Effector memory CD8-positive, alpha-beta T cell (primary cell): ENCODE measurements at regions not wholly inside any gene's neighbourhood (a gene's known extent, or its start where the extent isn't known, plus 50 kb on each side); places are given as distances from the start of the nearest gene placed in this dataset.

Source experiments
- ATAC-seq: fragments of 150-1000 bp; cut with Tn5 transposase; replicated peaks from 2 replicates; pipeline ENCODE4 v1.10.0; 2021; ENCODE audit warnings: mild to moderate bottlenecking, moderate library complexity
- DNase-seq, 3 experiments: peaks; one replicate each; pipeline ENCODE4 v3.0.0; 2021
- H3K27ac Mint-ChIP-seq, 2 donors: one replicate each; pipeline ENCODE4 v1.8.0; 2022; ENCODE audit warnings: mild to moderate bottlenecking in 2 of 2, mixed read lengths in 2 of 2, moderate library complexity in 2 of 2
- H3K27me3 Mint-ChIP-seq, 2 donors: one replicate each; pipeline ENCODE4 v1.8.0; 2022; ENCODE audit warnings: mixed read lengths in 2 of 2
- H3K36me3 Mint-ChIP-seq: one replicate; pipeline ENCODE4 v1.8.0; 2022; ENCODE audit warnings: mild to moderate bottlenecking, moderate library complexity, mixed read lengths; ENCODE audit not compliant: insufficient read depth
- H3K4me1 Mint-ChIP-seq, 2 donors: one replicate each; pipeline ENCODE4 v1.8.0; 2022; ENCODE audit warnings: low read depth in 2 of 2, mixed read lengths in 2 of 2
- H3K4me3 Mint-ChIP-seq, 2 donors: one replicate each; pipeline ENCODE4 v1.8.0; 2022; ENCODE audit warnings: mild to moderate bottlenecking in 2 of 2, mixed read lengths in 2 of 2, moderate library complexity in 2 of 2
- H3K9me3 Mint-ChIP-seq, 2 donors: one replicate each; pipeline ENCODE4 v1.8.0; 2022; ENCODE audit warnings: mixed read lengths in 2 of 2

DNA sequence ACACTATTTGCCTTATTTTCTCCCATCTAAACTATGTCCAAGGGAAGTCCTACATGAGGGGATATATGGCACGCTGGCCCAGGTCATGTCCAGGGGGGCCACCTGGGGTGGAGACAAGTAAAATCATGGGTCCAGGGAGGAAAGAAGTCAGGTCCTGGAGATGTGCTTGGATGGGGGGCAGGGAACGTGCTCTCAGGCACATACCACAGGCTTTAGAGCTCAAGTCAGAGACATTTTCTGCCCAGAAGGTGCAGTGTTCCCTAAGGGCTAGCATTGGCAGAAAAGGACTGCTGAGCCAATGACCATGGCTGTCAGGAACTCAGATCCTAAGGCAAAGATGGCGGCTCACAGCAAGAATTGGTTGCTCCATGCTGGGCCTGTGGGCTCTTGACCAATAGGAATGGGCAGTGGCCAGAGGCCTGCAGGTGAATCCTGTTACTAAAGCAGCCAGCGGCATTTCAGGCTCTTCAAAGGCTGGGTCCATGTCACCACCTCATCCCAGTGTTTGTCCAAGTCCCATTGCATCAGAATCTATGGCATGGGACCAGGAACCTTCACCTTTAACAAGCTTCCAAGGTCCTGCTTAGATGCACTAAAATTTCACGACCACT, 175.0 kb downstream of the RPLP1 start:
- Mint-ChIP-seq H3K9me3 (no peaks in the 10 kb centered on the region), H3K27me3 (peaks cover 26 to 85% of the 10 kb centered on the region in 2 donors), H3K36me3 (no peaks in the 10 kb centered on the region), H3K4me1 (peaks cover 18 to 23% of the 10 kb centered on the region in 2 donors), H3K27ac (no peak overlapping the region), H3K4me3 (no peak overlapping the region)
- no peak for ATAC-seq
- DNase-seq: no peak

DNA sequence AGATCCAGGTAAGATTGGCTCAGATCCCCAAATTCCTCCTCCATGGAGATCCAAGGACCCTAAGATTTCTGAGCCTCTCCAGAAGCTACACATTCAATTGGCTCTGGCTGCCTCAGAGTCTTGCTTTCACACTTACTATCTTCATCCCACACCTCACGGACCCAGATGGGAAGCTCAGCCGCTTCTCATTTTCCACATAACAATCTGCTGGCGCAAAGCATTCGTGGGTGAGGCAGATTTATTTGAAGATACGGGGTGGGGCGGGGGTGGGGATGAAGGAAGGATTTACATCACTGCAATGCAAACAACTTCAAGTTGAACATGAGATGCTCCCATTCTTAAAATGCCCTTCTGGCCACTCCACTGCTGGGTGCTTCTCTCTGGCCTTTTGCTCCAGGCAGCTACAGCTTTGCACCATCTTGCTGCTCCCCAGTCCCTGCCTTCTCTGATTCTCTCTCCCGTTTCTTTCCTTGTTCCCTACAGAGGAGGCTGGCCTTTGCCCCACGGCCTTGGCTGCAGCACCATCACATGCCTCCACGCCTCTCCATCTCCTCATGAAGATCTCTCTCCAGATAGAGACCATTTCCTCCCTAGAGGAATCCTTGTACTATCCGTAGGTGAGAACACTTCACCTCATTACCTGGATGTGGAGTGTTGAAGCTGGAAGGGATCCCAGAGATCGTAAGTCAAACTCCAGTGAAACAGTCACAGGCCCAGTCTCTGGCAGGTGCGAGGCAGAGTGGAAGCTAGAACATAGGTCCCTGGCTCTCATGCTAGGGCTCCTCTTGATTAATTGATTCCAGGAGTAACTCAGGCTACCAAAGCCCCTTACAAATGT, 175.9 kb downstream of the RPLP1 start:
- H3K36me3 Mint-ChIP-seq: no peaks in the 10 kb centered on the region
- no peak for ATAC-seq
- H3K4me3 Mint-ChIP-seq: no peak overlapping the region
- peaks cover 16 to 19% of the 10 kb centered on the region in 2 donors for H3K4me1 Mint-ChIP-seq
- no peak overlapping the region for H3K27ac Mint-ChIP-seq
- no peaks in the 10 kb centered on the region for H3K9me3 Mint-ChIP-seq
- DNase-seq: no peak
- H3K27me3 Mint-ChIP-seq: peaks cover 26 to 83% of the 10 kb centered on the region in 2 donors

DNA sequence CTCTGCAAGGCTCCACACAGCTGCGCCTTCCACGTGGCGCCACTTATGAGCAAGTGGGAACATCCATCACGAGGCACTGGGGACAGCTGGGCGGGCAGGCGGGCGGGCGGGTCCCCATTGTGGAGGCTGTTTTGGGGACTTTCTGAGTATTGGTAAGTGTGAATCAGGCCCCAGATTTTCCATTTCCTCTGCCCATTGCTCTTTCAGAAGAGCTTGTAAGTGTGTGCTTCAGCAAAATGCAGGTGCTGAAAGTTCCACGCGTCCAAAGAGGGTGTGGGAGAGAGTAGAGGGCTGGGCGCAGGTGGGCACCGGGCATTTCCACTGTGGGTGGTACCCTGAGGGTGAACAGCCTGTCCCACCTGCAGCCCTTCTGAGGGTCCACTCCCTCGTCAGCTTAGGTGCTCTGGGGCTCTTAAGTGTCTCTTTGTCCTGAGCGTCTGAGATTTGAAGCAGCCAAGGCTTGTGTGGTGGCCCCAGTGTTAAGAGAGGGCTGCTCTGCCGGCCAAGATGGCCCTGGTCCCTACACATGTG, 177.1 kb downstream of the RPLP1 start:
- Mint-ChIP-seq H3K9me3 (no peaks in the 10 kb centered on the region), H3K36me3 (no peaks in the 10 kb centered on the region), H3K4me1 (peaks cover 6 to 10% of the 10 kb centered on the region in 2 donors), H3K27ac (no peak overlapping the region), H3K27me3 (peaks cover 21 to 71% of the 10 kb centered on the region in 2 donors), H3K4me3 (no peak overlapping the region)
- DNase-seq (no peak), ATAC-seq (no peak)

DNA sequence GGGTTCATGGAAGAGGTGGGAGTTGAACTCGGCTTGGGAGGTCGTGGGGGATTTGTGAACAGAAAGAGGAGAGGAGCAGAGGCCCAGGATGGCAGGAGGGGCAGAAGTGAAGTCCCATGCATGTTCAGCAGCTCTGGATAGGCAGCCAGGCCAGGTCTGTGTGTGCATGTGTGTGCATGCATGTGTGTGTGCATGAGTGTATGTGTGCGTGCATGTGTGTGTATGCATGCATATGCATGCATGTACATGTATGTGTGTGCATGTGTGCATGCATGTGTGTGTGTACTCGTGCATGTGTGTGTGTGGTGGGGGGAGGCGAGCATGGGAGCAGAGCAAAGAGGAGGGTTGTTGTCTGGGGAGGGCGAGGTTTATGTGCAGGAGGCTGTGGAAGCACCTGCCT, 178.4 kb downstream of the RPLP1 start:
- no peak for ATAC-seq
- Mint-ChIP-seq H3K27me3 (peaks cover 19 to 58% of the 10 kb centered on the region in 2 donors), H3K27ac (no peak overlapping the region)

DNA sequence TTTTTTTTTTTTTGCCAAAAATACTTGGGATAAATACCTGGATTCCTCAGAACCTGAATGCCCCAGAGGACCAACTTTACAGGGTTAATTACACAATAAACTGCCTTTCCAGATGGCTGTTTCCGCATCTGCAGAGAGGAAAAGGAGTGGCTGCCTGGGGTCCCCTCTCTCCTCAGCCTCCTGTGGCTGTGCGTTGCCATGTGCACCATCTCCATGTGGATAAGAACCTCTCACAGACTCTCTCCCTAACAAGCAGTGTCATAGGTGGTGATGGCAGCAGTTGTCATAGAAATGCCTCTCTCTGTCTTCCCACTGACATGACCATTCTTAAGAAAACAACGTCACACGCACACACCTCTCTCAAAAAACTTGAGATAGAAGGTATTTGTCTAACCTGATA, 179.4 kb downstream of the RPLP1 start:
- Mint-ChIP-seq H3K4me3 (no peak overlapping the region), H3K4me1 (peaks cover 4% of the 10 kb centered on the region in 2 donors), H3K9me3 (no peaks in the 10 kb centered on the region), H3K27me3 (peaks cover 19 to 49% of the 10 kb centered on the region in 2 donors), H3K36me3 (no peaks in the 10 kb centered on the region), H3K27ac (no peak overlapping the region)
- DNase-seq (no peak), ATAC-seq (no peak)

More for the DNA sequence above, 178.4 kb downstream of the RPLP1 start:
- no peak for DNase-seq
- Mint-ChIP-seq H3K9me3 (no peaks in the 10 kb centered on the region), H3K36me3 (no peaks in the 10 kb centered on the region), H3K4me3 (no peak overlapping the region), H3K4me1 (peaks cover 4 to 5% of the 10 kb centered on the region in 2 donors)

DNA sequence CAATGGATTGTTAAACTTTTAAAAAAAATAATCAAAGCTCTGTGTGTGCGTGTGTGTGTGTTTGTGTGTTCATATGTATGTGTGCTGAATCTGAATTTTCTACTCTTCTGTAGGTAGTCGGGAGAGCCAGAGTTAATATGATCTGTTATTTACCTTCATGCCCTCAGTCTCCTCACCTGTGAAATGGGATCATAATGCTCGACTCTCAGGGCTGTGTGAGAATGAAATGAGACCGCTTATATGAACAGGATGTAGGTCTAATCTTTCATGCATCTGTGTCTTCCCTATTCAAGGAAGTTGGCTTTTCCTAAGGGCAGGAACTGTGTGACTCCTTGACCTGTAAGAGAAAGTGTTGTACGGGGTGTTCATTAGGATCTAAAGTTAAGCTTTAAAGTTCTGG, 182.2 kb downstream of the RPLP1 start:
- Mint-ChIP-seq H3K4me1 (peaks cover 2 to 16% of the 10 kb centered on the region in 2 donors), H3K27me3 (peaks cover 19 to 33% of the 10 kb centered on the region in 2 donors), H3K27ac (no peak overlapping the region), H3K9me3 (no peaks in the 10 kb centered on the region), H3K4me3 (no peak overlapping the region), H3K36me3 (no peaks in the 10 kb centered on the region)
- DNase-seq (no peak), ATAC-seq (no peak)

DNA sequence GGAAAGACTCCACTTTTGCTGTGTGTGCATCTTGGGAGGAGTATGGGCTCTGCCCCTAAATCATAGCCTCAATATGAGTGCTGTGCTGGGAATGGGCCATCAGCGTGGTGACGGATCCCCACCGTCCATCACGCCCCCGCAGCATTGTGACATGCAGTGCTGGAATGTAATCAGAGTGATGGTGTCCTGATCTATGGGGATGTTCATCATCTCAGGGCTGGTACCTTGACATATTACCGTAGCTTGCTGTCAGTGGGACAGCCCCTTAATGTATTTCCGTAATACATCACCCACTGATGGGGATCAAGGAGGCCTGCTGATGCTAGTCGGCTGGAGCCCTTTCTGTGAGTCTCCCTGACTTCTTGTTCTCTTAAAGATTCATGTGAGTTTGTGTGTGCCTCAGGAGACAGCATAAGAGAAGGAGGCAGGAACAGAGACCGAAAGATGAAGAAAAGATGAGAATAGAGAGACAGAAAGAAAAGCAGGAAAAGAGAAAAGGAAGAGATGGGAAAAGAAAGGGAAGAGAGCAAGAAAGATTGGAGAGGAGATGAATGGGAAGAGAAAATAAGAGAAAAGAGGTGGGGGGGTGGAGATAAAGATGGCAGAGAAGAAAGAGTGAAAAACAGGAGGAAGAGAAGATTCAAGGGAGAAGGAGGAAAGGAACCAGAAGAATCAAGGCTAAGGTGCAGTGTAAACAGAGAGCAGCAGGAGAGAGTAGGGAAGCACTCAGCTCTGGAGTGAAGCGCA, 183.7 kb downstream of the RPLP1 start:
- H3K4me3 Mint-ChIP-seq: no peak overlapping the region
- no peaks in the 10 kb centered on the region for H3K9me3 Mint-ChIP-seq
- H3K27ac Mint-ChIP-seq: no peak overlapping the region
- peaks cover 0 to 16% of the 10 kb centered on the region in 2 donors for H3K4me1 Mint-ChIP-seq
- H3K27me3 Mint-ChIP-seq: peaks cover 9 to 18% of the 10 kb centered on the region in 2 donors
- no peaks in the 10 kb centered on the region for H3K36me3 Mint-ChIP-seq
- ATAC-seq: no peak
- no peak for DNase-seq

DNA sequence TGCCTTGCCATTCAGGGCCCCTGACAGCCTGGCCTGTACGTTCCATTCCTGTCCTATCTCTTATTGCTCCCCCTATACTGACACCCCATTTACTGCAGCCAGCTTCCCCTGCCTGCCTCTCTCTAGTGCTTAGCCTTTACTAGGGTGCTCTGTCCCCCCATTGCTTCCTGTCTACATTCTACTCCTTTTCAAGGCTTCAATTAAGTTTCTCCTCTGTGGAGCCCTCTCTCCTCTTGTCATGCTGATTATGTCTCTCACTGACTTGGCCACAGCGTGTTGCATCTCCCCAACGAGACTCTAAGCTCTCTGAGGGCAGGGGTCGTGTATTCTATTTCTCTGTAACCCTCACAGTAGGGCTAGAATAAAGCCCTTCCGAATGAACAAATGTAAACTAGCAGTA, 185.2 kb downstream of the RPLP1 start:
- no peaks in the 10 kb centered on the region for H3K9me3 Mint-ChIP-seq
- H3K36me3 Mint-ChIP-seq: no peaks in the 10 kb centered on the region
- peaks cover 0 to 12% of the 10 kb centered on the region in 2 donors for H3K4me1 Mint-ChIP-seq
- no peak overlapping the region for H3K4me3 Mint-ChIP-seq
- DNase-seq (no peak), ATAC-seq (no peak)
- H3K27me3 Mint-ChIP-seq: peaks cover 0 to 5% of the 10 kb centered on the region in 2 donors
- no peak overlapping the region for H3K27ac Mint-ChIP-seq

DNA sequence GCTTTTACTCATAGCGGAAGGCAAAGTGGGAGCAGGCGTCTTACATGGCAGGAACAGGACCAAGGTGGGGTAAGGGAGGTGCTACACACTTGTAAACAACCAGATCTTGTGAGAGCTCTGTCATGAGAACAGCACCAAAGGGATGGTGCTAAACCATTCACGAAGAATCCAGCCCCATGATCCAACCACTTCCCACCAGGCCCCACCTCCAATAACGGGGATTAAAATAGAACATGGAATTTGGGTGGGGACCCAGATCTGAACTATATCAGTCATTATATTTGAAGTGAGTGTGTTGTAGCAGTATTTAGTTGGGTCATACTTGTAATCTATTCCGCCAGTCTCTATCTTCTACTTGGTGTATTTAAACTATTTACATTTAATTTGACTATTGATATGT, 190.9 kb downstream of the RPLP1 start:
- Mint-ChIP-seq H3K4me3 (no peak overlapping the region), H3K36me3 (no peaks in the 10 kb centered on the region), H3K27ac (no peak overlapping the region)

DNA sequence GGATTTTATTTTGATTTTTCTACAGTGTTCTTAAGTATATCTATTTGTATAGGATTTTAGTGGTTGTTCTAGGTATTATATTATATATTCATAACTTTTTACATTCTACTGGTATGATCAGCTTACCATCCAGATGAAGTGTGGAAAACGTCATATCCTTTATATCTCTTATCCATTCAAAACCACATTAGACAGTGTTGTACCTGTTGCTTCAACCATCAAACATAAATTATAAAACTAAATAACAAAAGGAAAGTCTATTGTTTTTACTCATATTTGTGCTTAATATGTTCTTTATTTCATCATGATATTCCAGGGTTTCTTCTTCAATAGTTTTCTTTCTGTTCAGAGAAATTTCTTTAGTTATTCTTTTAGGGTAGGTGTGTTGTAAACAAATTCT, 191.4 kb downstream of the RPLP1 start:
- Mint-ChIP-seq H3K4me1 (peaks cover 3 to 6% of the 10 kb centered on the region in 2 donors), H3K27ac (peak overlapping the region in 1 of 2 donors; percentile 78), H3K9me3 (no peaks in the 10 kb centered on the region), H3K27me3 (peaks cover 0 to 5% of the 10 kb centered on the region in 2 donors), H3K4me3 (no peak overlapping the region), H3K36me3 (no peaks in the 10 kb centered on the region)
- ATAC-seq: no peak
- DNase-seq: no peak

More for the DNA sequence above, 190.9 kb downstream of the RPLP1 start:
- Mint-ChIP-seq H3K9me3 (no peaks in the 10 kb centered on the region), H3K4me1 (peaks cover 0 to 4% of the 10 kb centered on the region in 2 donors), H3K27me3 (peaks cover 0 to under 1% of the 10 kb centered on the region in 2 donors)
- no peak for DNase-seq
- ATAC-seq: no peak

DNA sequence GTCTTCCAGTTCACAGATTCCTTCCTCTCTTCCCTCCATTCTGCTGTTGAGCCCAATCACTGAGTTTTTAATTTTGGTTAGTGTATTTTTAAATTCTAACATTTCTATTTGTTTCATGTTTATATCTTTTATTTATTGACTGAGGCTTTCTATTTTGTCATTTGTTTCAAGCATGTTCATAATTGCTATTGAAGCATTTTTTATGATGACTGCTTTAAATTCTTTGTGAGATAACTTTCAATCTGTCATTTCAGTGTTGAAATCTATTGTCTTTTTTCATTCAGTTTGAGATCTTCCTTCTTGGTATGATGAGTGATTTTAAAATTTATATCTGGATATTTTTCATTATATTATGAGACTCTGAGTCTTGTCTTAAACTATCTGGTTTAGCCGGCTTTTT, 192.3 kb downstream of the RPLP1 start:
- Mint-ChIP-seq H3K4me1 (peaks cover 6 to 8% of the 10 kb centered on the region in 2 donors), H3K27me3 (peaks cover 0 to 14% of the 10 kb centered on the region in 2 donors), H3K36me3 (no peaks in the 10 kb centered on the region), H3K27ac (peak overlapping the region in 1 of 2 donors; percentile 78), H3K4me3 (no peak overlapping the region), H3K9me3 (no peaks in the 10 kb centered on the region)
- no peak for ATAC-seq
- DNase-seq: no peak

DNA sequence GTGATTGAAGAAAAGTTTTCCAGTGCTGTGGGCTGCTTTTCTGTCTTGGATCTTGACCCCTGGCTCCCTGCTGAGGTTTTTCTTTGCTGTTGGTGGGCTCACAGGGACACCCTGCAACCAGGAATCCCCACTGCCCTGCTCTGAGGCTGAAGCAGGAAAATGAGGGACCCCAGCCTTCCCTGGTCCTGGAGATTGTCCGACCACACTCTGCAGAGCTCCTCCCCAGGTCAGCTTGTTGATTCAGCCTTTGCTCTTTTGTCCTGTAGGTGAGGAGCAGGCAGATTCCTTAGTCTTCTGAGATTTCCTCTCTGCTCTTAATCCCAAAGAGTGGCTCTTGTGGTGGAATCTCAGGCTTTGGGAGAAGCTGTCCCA, 194.5 kb downstream of the RPLP1 start:
- Mint-ChIP-seq H3K27ac (no peak overlapping the region), H3K4me1 (peaks cover 7 to 16% of the 10 kb centered on the region in 2 donors), H3K27me3 (peaks cover 0 to 34% of the 10 kb centered on the region in 2 donors), H3K36me3 (no peaks in the 10 kb centered on the region), H3K9me3 (no peaks in the 10 kb centered on the region), H3K4me3 (no peak overlapping the region)
- ATAC-seq (no peak), DNase-seq (no peak)

DNA sequence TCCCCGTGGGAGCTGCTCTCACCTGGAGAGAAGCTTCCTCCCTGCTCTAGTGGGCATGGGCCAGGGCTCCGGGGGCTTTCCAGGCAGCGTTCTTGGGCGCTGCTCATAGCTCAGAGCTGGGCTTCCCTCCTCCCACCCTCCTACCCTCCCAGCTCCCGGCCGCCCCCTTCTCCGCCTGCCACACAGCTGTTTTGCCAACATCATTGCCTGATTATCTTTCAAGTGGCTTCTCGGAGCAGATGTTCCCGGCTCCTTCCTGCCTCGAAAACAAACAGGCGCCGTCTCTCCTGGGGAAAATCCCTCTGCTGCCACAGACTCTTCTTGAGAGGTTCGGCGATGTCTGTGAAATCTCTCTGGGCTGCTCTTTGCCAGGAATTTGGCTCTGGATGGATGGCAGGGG, 195.6 kb downstream of the RPLP1 start:
- ATAC-seq: no peak
- no peaks in the 10 kb centered on the region for H3K36me3 Mint-ChIP-seq
- H3K27ac Mint-ChIP-seq: no peak overlapping the region
- peaks cover 0 to 34% of the 10 kb centered on the region in 2 donors for H3K27me3 Mint-ChIP-seq
- H3K9me3 Mint-ChIP-seq: no peaks in the 10 kb centered on the region
- DNase-seq: no peak
- peaks cover 15 to 24% of the 10 kb centered on the region in 2 donors for H3K4me1 Mint-ChIP-seq
- H3K4me3 Mint-ChIP-seq: no peak overlapping the region
